Activated CD4-positive, alpha-beta T cell treated with anti-CD3 and anti-CD28 coated beads, Interleukin-2, Interleukin-4, amounts not matched to agents 100 ng/mL and 50 ng/mL, durations not matched to agents 16 hours and 8 hours (primary cell): ENCODE measurements at regions not wholly inside any gene's neighbourhood (a gene's known extent, or its start where the extent isn't known, plus 50 kb on each side); places are given as distances from the start of the nearest gene placed in this dataset.

Experiments
- DNase-seq: peaks from one replicate; pipeline ENCODE4 v3.0.0-alpha.2; 2020; ENCODE audit warnings: low spot score

DNA sequence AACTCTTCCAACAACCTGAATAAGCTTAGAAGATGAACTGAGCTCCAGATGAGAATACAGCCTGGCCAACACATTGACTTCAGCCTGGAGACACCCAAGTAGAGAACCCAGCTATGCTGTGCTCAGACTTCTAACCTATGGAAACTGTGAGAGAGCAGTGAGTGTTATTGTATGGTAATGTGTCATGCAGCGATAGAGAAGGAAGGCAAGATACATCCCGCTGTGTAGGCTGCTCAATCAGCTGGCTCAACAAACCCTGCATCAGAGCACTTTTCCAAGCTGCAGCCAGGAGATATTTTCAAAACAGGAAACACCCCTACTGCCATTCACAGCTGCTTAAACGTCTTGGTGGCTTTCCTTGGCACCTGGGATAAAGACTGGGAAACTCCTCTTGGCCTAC is 321.3 kb downstream of the SIPA1L2 start:
- DNase-seq, result no peak

DNA sequence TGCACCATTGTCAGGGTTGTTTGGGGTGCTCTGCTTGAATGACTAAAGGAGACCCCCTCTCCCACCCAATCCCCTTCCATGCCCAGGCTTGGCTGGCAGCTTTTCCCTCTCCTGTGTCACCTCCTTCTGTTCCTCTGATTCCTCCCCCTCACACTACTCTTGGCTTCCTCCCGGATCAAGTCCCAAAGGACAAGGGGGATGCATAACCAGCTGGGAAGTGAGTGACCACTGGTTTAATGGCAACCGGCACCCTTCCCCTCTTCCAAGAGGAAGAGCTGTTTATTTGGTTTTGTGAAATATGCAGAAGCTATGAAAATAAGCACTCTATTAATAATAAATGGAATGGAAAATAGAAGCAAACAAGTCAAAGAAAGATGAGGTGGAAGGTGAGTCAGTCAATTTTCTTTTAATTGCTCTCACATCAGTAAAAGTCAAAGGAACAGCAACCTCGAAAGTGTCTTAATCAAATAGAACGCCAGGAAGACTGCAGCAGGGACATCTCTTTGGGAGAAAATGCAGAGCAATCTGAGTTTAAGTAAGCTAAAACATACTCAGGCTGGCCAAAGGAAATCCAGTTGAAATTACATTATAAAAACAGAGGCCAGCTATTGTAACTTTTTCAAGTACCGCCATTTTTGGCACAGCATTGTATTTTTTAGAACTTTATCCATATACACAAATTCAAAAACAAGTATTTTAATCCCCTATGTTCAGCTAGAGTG is 322.5 kb downstream of the SIPA1L2 start:
- no peak for DNase-seq

DNA sequence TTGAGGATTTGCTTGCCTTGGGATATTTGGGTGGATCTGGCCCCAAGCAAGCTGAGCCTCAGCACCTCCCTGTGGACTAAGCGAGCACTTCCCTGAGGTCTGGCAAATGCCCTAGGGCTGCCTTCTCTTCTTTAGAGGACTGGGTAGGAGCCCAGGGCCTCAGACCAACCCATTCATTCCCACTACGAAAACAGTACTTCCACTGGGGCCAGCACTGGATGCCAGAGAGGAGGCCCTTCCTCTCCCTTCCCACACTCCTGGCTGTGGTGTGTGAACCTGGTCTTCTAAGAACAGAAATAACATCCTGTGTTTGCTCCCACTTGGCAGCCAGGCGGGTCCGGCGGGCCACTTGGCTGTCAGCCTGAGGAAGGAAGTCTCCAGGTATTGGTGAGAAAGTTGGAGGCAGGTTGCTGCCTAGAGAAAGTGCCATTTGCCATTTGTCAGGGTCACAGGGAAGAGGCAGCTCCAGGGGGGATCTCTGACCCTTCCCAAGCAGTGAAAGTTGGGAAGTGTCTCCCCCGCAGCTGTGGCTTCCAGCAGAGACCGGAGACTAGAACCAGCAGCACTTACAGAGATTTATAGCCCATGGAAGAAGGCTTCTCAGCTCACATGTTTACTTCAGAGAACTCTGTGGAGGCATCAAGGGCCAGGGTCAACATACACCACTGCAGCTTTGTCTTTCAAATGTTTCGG is 323.5 kb downstream of the SIPA1L2 start:
- no peak for DNase-seq

DNA sequence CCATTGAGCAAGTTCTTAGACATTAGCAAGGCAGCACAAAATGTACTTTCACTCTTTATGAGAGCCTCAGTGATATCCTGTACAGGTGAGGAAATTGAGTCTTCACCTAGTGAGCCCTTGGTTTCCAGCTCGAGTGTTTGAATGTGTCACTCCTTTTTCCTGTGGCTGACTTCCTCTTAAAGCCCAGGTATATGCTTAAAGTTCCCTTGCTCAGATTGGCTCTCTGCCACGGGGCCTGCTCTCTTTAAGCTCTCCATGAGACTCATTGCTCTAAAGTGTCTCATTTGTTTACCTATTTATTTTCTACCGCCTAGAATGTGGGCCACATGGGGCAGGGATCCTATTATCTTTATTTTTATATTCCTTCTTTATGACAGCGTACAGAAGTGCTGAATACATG is 324.9 kb downstream of the SIPA1L2 start:
- DNase-seq, result no peak

DNA sequence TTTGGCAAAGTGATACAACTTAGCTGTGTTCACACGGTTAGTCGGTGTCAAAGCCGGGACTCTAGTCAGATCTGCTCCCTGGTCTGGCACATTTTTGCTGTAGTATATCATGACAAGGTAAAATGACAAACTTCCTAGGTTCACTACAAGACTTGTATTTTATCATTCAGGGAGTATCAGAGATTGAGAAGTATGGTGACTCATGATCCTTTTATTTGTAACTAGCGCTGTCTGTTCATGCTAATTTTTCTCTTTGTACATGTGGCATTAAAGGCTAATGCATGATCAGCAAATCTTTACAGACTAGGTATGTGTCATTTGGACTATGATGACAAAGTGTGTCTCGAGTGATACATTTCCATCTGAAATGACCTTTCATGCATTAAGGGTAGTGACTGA is 326.7 kb downstream of the SIPA1L2 start:
- DNase-seq, result no peak

DNA sequence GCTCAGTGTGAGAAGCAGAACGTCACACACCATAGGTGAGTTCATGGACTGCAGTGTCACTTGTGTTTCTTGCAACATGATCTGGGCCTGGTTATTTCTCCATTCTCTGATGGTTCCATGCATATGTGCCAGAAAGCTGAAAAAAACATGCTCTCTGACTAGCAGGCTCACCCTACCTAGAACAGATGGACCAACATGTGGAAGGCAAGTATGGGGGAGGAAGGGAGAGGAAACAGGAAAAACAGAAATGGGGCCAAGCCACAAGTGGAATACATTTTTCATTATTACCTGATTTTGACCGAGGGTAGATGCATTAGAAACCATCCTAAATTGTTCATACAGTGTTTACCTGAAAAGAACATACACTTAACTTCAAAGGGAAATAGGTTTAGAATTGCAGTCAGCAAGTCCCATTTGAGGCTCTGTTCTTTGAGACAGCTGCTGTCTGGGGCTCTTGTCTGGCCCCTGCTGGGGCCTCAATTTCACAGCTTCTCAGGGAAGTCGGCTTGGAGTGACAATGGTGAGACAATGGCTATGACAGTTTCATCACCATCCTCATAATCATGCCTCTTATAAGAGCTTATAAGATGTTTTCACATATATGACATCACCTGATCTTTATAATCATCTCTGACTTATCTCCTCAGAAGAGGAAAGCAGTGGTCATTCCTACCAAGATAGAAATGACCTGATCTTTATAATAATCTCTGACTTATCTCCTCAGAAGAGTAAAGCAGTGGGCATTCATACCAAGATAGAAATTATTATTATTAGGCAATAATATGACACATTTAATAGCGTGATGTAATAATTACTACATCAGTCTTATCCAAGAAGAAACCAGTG is 327.3 kb downstream of the SIPA1L2 start:
- no peak for DNase-seq

DNA sequence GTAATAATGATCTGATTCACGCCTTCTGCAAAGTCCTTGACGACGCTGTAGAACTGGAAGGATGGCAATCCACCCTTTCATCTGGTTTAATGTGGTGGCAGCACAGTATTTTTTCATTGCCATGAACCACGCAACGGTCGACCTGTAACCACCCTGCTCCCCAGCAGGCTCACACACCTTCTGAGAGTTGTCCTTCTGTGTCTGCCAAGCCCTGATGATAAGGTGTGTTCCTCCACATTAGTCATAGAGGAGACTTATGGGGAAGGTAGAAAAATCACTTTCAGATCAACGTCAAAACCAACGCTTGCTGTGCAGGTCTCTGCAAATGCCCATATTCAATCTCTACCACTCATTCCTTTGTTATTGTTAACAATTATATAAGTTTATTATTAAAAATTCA is 328.7 kb downstream of the SIPA1L2 start:
- no peak for DNase-seq

DNA sequence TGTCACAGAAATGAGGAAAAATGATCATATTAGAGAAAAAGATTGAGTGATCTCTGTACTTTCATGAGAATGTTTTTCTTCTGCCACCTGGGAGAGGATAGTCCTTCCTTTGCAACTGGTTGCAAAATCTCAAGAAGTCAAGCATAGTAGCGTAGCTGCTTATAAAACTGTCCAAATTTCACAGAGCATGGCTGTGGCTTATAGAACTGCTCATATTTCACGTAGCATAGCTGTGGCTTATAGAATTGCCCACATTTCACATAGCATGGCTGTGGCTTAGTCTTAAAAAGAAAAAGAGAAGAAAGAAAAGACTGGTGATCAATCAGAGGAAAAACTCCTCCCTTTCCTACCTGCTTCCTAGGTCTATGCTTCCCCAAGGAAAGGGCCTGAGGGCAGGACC is 329.5 kb downstream of the SIPA1L2 start:
- DNase-seq, result no peak

DNA sequence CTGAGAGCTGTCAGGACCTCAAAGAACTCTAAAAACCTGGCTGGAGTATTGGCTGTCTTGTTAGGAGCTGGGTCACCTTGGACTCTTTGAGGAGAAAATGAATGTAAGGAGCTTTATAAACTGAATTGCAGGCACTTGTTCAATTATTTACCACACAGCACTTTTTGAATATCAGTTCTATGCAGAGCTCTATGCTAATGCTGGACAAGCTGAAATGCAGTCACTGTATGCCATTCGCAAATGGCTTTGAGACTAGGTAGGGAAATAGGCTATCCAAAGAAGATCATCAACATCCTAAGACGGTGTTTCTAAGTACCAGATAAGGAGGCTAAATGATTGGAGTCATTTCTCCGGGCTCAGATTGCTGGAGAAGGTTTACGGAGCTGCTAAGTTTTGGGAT is 333.5 kb downstream of the SIPA1L2 start:
- no peak for DNase-seq

DNA sequence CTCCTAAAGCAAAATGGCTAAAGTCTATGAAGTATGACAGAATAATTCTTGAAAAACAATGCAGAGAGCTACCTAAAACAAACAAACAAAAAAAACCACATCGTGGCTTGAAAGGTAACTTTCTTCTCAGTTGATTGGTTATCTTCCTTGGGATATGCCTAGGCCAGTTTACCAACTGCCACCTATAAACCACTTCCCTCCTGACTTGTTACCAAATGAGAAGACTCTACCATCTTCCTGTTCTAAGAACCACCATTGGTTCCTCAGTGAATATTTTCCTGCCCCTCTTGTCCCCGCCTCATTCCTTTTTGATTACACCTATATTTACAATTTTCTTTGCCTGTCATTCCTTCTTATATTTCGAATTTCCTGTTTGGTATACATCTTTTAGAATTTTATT is 336.6 kb downstream of the SIPA1L2 start:
- DNase-seq, result no peak

DNA sequence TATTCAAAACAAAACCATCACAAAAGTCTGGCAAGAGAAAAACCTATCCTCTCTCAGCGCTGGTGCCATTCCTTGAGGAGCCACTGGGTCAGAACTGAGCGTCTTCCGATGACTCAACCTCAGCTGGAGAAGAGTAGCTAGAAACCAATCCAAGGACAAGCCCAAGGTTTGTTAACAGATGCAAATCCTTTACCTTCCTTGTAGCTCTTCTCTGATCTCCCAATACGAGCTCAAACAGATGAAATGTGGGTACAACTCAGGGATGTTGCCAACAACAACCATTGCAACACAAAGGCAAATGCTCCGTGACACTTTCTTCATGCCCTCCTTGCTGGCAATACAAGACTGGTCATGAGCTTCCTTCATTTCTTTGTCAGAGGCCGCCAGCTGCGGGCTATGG is 337.1 kb downstream of the SIPA1L2 start:
- DNase-seq, result no peak

DNA sequence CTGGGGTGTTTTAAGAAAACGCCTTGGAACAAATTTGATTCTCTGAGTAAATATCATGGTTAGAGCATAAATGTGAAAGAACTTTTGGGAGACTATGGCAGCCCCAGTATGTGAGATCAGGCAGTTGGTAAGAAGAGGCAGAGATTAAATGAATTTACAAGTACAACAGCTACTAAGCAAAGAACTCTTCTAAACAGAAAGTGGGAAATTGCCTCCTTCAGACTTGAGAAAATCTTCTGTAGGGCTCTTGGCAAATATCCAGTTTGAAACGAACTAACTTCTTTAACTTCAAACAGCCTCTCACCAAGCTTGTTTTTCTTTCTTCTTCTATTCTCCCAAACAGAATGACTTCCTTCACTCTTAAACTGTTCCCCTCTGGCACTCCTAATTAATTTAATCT is 337.7 kb downstream of the SIPA1L2 start:
- DNase-seq, result no peak

DNA sequence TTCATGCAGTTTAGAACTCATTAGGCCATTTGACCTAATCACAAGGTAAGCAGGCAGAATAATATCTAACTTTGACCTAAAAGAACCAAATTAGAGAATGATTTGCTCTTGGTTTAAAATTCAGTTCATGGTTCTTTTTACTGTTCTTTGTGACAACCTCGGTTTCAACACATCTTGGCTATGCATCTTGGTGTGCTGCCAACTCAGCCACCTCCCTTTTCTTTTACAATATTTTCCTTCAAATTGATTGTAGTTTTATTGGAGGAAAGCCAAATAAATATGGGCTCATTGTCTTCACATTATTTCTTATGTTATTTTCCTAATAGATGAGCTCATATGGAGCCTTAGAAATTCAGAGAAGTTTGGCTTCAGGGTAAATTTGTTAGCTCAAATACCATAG is 338.3 kb downstream of the SIPA1L2 start:
- no peak for DNase-seq

DNA sequence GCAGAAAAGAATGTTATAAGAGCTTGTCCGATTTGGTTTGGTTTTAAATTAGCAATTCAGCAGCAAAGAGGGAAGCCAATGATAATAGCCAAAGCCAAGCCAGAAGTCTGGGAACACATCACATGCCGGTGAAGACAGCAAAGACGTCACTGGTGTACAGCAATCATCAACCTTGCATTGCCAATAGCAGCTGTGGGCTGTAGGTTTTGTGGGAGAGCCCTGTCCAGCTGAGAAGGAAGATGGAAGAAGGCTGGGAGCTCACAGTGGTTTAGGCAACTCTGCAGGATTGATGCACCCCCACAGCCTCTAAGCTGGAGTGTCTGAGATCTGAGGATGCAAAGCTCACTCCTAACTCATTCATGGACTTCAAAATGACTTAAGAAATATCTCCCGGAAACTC is 338.7 kb downstream of the SIPA1L2 start:
- DNase-seq, result no peak

DNA sequence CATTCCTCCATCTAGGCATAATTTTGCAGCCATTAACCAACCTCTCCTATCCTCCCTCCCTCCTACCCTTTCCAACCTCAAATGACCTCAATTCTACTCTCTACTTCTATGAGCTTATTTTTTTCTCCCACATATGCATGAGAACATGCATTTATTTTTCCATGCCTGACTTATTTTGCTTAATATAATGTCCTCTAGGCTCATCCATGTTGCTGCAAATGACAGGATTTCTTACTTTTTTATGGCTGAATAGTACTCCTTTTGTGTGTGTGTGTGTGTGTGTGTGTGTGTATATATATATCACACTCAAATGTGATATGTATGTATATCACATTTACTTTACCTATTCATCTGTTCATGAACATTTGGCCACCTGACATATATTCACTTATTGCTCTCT is 339.4 kb downstream of the SIPA1L2 start:
- no peak for DNase-seq

DNA sequence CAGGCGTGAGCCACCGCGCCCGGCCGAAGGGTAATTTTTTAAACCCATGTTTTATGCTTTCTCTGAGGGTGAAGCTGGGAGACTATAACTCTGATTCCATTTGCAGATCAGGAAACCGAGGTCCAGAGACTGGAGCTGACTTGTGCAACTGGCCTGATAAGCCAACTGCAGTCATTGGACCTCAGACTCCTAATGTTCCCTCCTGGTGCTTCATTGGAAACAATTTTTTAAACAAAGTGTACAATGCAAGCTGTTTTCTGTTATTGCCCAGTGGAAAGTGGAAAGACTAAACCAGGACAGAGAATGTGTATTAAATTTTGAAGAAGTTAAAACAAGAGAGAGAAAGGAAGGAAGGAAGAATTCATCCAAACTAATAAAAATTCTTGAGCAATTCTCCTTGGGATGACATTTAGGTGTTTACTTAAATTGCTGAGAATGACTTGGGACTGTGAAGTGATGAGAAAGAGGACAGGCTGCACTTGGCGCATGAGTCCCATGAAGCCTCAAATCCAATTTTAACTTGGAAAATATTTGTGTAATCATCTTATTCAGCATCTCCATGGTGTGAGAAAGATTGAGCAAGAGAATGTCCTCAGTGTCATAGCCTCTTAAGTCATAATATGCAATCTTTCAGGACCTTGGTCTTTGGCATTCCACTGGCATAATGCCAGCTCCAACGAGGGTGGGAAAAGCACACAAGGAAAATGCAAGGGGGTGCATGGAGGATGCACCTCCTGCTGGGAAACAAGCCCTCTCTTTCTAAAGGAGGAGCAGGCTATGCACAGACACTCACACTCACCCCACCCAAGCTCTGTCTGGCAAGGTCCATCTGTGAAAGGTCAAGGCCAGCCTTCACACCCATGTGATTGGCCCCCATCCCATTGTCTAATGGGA is 342.0 kb downstream of the SIPA1L2 start:
- no peak for DNase-seq

DNA sequence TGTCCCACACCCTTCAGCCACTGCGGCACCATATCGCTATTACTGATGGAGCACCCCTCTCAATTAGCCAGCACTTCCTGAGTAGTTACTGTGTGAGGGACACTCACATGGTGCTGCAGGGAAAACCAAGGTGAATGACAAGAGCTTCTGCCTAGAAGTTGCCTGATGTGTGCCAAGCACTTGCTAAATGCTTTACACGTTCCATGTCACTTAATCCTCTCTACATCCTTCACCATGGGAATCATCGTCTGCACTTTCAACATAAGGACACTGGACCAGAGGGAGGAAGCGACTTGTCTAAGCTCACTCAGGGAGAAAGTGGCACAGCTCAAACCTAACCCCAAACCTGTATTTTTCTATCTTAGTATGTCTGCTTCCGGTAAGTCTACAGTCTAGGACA is 344.8 kb downstream of the SIPA1L2 start:
- no peak for DNase-seq

DNA sequence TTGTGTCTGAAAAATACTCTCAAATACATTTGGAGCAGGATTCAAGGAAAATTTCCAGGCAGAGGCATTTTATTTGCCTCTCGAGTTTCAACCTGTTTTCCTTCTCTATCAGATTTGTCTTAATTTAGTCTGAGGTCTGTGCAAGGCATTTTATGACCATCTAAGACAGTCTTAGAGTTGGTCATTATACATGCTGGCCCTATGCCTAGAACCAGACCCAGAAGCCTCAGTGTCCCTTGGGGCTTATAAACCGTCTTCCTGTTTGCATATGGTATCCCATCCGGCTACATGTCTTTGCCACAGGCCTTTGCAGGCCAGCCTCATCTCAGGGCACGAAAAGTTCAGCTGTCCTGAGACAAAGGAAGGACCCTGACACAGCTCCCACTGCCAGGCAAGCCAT is 346.1 kb downstream of the SIPA1L2 start:
- DNase-seq, result no peak

DNA sequence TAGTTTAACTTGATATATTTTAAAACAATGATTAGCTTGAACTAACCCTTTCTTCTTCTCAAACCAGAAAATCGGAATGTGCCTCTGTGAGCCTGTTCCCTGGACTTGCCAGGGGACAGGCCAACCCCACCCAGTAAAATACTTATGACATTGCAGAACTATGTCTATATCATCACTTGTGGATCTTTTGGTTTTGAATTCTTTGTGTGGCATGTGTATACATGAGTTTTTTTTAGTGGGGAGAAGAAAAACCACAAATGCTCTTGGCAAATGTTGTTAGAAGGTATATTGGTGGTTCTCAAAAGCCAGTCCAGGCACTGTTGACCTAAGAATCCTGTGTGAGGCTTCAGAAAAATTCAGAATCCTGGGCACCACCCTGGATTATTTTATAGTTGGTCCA is 347.4 kb downstream of the SIPA1L2 start:
- no peak for DNase-seq

DNA sequence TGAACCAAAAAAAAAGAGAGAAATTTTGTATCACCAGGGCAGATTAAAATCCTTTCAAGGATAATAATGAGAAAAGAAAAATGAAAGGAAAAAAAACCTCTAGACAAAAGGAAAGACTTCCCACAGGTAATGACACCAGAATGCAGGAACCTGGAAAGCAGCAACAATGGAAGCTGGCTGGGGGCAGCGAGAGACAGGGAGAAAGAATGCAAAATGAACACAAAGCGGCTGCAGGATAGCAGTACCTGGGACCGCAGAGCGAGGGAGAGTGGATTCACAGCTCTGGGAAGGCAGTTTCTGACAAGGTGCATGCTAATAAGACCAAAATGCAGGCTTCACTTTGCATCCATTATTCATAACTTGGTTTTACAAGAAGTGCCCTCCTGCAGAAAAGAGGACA is 349.0 kb downstream of the SIPA1L2 start:
- DNase-seq, result no peak

DNA sequence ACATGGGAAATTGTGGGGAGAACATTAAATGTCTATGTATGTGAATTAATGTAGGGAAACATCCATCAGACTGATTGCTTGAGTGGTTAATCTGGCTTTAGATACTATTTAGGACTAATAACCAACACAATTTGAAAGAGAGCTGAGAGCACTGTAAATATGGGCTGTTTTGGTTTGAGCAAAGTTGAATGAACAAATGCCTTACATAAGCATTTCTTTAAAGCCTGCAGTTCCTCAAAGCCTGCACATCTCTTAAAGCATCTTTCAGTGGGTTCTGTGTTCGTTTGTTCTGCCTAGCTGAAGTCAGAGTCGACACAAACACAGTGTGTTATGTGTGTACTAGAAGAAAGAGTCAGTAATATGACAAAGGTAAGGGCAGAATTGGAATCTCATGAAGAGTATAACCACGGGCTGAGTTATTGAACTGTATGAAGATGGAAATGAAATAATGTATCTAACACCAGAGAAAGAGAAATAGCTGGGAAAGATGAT is 350.0 kb downstream of the SIPA1L2 start:
- DNase-seq, result no peak

DNA sequence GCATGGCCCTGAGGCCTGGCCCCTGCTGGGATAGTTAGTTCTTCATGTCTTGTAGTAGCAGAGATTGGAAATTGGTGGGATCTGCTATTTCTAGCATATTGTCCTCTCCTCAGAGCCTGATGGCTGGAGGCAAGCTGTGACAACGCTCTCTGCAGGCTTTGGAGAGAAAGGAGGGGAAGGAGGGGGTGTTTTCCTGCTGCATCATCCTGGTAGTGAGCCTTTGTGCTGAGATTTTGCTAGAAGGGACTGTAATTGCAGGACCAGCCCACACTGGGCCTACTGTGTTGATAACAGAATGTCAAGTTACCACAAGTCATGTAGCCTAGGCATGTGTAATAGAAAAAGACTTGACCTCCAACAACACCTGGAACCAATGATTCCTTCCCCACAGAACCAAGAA is 351.0 kb downstream of the SIPA1L2 start:
- no peak for DNase-seq
